ENCODE measurements at regions not wholly inside any gene's neighbourhood (a gene's known extent, or its start where the extent isn't known, plus 50 kb on each side); places are given as distances from the start of the nearest gene placed in this dataset.
"Not testable (repeated sequence)": the region's sequence is repeated elsewhere in the genome, so short reads cannot be mapped to it uniquely, and the experiment has no call there.

GRCh38 chr2:53216805-53217204 is 550.8 kb upstream of the CHAC2 start:
- DNase-seq (ENCODE audit: insufficient read length, low spot score): no peak
- FAIRE-seq: no peak

GRCh38 chr2:53212576-53212975 is 555.0 kb upstream of the CHAC2 start:
- DNase-seq (ENCODE audit: insufficient read length, low spot score): no peak
- FAIRE-seq: no peak

- FAIRE-seq: no peak
- DNase-seq (ENCODE audit: insufficient read length, low spot score): no peak
Observed at GRCh38 chr2:53211201-53211774, 556.3 kb upstream of the CHAC2 start.

- DNase-seq (ENCODE audit: insufficient read length, low spot score): no peak
- FAIRE-seq: no peak
Observed at GRCh38 chr2:53210538-53210937, 557.1 kb upstream of the CHAC2 start.

GRCh38 chr2:53209679-53210458 is 557.7 kb upstream of the CHAC2 start:
- FAIRE-seq: no peak
- DNase-seq (ENCODE audit: insufficient read length, low spot score): no peak

GRCh38 chr2:53208815-53209214 is 558.8 kb upstream of the CHAC2 start:
- FAIRE-seq: no peak

GRCh38 chr2:53206226-53206625 is 561.4 kb upstream of the CHAC2 start:
- not testable (repeated sequence) for DNase-seq (ENCODE audit: insufficient read length, low spot score); FAIRE-seq

More at GRCh38 chr2:53208815-53209214, 558.8 kb upstream of the CHAC2 start:
- no peak for DNase-seq (ENCODE audit: insufficient read length, low spot score)

- DNase-seq (ENCODE audit: insufficient read length, low spot score): no peak
- FAIRE-seq: no peak
Observed at GRCh38 chr2:53202063-53202462, 565.5 kb upstream of the CHAC2 start.

GRCh38 chr2:53200072-53200471 is 567.5 kb upstream of the CHAC2 start:
- FAIRE-seq: no peak
- no peak for DNase-seq (ENCODE audit: insufficient read length, low spot score)

- FAIRE-seq: no peak
Observed at GRCh38 chr2:53188851-53189510, 578.6 kb upstream of the CHAC2 start.

GRCh38 chr2:53183581-53183980 is 584.0 kb upstream of the CHAC2 start:
- DNase-seq (ENCODE audit: insufficient read length, low spot score) (no peak), FAIRE-seq (no peak)

More at GRCh38 chr2:53188851-53189510, 578.6 kb upstream of the CHAC2 start:
- no peak for DNase-seq (ENCODE audit: insufficient read length, low spot score)

- FAIRE-seq (no peak), DNase-seq (ENCODE audit: insufficient read length, low spot score) (no peak)
Observed at GRCh38 chr2:53182601-53183000, 585.0 kb upstream of the CHAC2 start.

GRCh38 chr2:53181759-53182158 is 585.8 kb upstream of the CHAC2 start:
- DNase-seq (ENCODE audit: insufficient read length, low spot score): no peak
- FAIRE-seq: no peak

- DNase-seq (ENCODE audit: insufficient read length, low spot score) (no peak), FAIRE-seq (no peak)
Observed at GRCh38 chr2:53177327-53177726, 590.3 kb upstream of the CHAC2 start.

GRCh38 chr2:53174539-53174938 is 593.1 kb upstream of the CHAC2 start:
- no peak for DNase-seq (ENCODE audit: insufficient read length, low spot score)
- no peak for FAIRE-seq

- FAIRE-seq (no peak), DNase-seq (ENCODE audit: insufficient read length, low spot score) (no peak)
Observed at GRCh38 chr2:53173698-53174455, 593.7 kb upstream of the CHAC2 start.

GRCh38 chr2:53173091-53173490 is 594.5 kb upstream of the CHAC2 start:
- FAIRE-seq (no peak), DNase-seq (ENCODE audit: insufficient read length, low spot score) (no peak)

- DNase-seq (ENCODE audit: insufficient read length, low spot score) (no peak), FAIRE-seq (no peak)
Observed at GRCh38 chr2:53170466-53170865, 597.1 kb upstream of the CHAC2 start.

GRCh38 chr2:53167227-53167626 is 600.4 kb upstream of the CHAC2 start:
- FAIRE-seq: no peak
- DNase-seq (ENCODE audit: insufficient read length, low spot score): no peak

GRCh38 chr2:53150146-53150545 is 617.5 kb upstream of the CHAC2 start:
- FAIRE-seq (no peak), DNase-seq (ENCODE audit: insufficient read length, low spot score) (no peak)

GRCh38 chr2:53148221-53148620 is 619.4 kb upstream of the CHAC2 start:
- FAIRE-seq (no peak), DNase-seq (ENCODE audit: insufficient read length, low spot score) (no peak)

Measured in GM19239 (cell line).